Activated T-cell treated with anti-CD3 and anti-CD28 coated beads for 24 hours (primary cell): ENCODE measurements at regions not wholly inside any gene's neighbourhood (a gene's known extent, or its start where the extent isn't known, plus 50 kb on each side); places are given as distances from the start of the nearest gene placed in this dataset.

Source experiments
- DNase-seq: peaks from one replicate; pipeline ENCODE4 v3.0.0-alpha.2; 2020; ENCODE audit warnings: low read depth

DNA sequence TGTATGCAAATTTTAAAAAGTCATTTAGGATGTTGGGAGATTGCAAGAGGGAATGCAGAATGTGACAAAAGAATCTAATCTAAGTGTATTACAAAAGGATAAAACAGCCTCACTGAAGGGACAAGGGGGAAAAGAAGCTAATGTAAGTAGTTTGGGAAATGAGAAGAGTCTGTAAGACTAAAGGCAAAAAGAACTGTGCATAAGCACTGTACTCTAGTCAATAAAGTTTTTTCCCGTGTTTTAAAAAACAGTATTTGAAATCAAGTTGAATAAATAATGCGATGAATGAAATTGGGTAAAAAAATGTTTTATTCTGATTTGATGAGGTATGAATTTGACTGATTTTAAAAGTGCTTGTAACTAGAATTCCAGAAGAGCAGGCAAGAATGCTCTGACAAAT is 149.8 kb downstream of the VEGFA start:
- DNase-seq = no peak

GRCh38 chr6:43917878-43918382 is 147.9 kb downstream of the VEGFA start:
- DNase-seq = no peak

- DNase-seq = no peak
Measured at GRCh38 chr6:43916924-43917877, 147.2 kb downstream of the VEGFA start.

- DNase-seq = no peak
Measured at GRCh38 chr6:43915986-43916923, 146.2 kb downstream of the VEGFA start.

DNA sequence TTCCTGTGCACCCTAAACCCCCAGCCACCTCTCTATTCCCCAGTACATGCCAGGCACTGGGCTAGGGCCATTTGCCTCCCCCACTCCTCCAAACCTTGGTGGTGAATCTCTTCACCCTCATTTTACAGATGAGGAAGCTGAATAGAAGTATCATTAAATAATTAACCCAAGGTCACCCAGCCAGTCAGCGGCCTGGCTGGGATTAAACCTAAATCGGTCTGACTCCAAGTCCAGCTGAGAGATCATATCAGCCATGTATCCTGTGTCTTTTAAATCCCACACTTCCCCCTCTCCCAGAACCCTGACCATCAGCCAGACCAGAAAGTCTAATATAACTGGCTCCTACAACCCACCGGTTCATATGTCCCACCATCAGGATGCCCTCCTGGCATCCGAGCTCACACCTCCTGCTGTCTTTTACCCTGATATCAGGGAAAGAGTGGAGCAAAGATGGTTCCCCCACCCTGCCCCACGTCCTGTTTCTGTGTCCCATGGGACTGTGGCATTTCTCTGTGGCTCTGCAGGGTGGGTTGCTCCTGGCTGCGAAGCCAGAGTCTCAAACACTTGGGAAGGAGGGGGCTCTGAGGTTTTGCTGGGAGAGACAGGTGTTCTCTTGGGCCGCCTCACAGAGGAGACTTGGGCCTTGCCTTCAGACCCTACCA is 145.3 kb downstream of the VEGFA start:
- no peak for DNase-seq

DNA sequence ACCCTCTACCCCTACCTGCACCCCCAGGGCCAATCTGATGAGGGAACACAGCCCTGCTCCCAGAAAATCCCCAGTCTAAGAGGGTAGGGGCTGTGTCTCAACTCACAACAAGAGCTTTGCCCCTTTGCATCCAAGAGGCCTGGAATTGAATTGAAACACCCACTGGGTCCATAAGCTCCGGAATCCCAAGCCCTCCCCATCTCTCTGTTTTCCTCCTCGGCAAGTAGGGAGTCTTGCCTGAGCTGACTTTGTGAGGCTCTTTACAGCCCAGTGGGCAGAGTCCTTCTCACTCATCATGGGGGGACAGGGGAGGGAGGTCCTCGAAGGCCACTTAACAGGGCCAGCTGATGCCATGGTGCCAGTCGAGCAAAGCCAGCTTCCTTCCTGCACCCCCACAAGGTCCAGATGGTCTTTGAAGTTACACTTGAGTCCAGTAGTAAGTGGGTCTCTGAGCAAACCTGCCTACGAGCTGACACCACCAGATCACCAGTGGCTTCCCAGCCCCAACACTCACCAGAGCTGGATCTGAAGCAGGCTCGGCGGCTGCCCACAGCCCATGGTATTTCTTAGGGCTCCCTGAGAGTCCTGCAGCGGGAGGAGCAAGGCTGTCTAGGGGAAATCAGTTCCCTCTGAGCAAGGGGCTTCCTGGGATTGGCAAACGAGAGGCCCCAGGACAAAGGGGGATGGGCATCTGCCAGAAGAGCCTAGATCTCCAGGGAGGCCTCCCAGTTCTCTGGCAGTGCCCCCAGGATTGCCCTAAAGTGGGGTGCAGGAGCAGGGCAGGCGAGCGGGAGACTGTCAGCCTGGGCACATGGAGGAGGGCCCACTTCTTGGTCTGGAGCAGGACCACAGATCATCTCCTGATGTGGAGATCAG is 144.5 kb downstream of the VEGFA start:
- no peak for DNase-seq

DNA sequence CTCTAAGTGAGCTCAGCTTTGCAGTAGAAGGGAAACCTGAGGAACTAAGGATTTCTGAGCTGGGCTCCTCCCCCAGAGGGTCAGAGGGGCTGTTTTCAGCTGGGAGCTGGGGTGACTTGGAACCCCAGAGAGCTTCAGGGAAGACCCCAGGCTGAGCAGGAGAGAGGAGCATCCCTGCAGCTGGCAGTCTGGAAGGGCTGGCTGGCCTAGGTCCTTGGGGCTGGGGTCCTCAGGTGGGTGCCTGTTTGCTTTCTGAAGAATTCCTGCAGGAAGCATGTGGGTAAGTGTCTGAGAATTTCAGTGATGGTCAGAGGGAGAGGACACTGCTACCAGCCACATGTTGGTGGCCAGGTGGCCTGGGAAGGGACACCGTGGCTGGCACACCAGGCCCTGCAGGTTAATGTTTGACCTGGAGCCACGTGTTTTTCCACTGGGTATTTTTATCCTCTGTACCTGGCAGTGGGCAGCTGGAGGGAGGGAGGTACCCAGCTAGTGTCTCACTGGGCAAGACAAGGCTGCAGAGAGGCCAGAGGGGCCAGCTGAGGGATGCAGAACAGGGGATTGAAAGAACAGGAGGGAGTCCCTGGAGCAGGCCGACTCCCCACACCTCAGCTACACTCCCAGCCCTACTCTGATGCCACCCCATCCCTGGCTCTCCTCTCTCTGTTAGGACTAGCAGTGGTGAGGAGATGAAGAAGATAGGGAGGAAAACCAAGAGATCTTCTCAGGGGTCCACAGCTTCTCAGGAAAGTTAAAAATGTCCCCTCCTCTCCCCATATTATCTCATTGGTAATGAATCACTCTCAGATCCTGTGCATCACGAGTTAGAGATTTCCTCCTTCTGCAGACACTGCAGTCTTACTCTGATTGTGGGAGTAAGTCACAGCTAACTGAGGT is 143.6 kb downstream of the VEGFA start:
- DNase-seq = no peak

DNA sequence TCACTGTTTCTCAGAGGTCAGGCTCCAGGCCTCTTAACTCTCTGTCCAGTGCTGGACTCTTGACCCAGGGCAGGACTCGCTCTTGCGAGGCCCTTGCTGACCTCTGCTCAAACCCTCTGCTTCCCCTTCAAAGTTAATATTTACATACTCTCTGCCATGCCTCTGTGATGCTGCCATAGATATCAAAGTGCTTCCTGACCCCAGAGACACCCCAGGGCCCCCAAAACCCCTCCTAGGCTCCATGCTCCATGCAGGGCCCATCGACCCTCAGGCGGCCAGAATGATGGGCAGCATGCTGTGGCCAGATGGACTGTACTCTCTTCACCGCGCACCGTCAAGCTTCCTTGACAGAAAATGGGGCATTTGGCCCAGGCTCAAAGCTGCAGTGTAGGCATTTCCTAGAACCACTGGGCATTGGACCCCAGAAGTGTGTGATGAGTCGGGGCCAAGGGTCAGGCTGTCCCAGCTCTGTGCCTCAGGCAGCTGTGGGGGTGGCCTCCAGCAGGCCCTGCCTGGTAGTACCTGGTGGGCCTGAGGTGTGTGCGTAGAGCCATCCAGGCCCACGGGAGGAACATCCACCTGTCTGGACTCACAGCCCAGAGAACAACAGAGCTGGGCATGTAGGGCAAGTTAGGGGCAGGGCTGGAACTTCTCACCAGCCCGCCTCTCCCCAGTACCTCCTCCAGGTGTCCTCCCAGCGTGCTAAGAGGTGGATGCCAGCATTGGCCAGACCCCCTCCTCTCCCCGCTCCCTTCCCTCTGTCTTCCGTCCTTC is 142.8 kb downstream of the VEGFA start:
- no peak for DNase-seq

GRCh38 chr6:43912116-43912577 is 142.1 kb downstream of the VEGFA start:
- DNase-seq = no peak

DNA sequence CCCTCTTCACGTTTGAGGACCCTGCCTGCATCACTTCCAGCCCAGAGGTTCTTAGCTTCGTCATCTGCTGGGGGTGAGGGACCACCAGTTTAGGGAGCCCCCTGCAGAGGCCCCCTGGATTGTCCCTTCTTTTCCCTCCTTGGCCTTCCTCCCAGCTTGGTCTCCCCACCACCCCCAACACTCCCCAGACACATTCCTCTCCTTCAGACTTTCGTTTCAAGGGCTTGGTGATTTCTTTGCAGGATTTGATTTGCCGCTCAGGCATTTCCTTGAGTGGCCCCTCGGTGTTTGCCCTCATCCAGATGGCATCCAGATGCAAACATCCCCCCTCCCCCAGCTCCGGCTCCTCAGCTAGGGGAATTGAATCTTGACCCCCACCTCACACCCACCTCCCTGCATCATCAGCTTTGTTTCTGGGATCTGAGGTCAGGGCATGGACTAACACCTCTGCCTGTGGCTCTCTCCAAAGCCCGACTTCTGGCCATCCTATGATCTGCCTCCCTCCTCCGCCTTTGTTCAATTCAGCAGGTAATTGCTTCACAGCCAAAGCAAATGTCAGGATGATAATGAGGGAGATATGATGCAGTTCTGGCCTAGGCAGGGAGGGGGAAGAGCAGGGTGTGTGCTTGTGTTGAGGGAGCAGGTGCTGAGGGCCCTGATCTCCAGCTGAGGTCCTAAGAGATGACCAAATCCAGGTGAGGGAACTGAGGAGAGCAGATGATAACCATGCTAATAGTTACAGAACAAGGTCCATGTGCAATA is 141.5 kb downstream of the VEGFA start:
- DNase-seq = no peak

GRCh38 chr6:43910638-43911353 is 140.8 kb downstream of the VEGFA start:
- no peak for DNase-seq

DNA sequence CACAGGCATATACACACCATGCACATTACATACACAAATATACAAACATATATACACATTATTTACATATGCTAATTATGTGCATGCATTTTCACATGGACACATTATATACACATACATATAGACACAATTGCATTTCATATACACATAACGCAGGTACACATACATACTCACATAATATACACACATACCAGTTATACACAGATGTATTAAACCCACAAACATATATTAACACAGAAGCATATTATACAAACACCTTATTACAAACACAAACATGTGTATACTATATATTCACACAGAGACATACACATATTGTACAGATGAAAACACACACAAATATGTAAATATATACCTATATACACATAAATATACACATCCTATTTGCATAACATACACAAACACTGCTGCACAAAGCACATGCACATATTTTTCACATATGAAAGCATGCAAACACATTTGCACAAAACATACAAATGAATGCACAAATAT is 140.2 kb downstream of the VEGFA start:
- DNase-seq = no peak

GRCh38 chr6:43909474-43910148 is 139.6 kb downstream of the VEGFA start:
- no peak for DNase-seq

DNA sequence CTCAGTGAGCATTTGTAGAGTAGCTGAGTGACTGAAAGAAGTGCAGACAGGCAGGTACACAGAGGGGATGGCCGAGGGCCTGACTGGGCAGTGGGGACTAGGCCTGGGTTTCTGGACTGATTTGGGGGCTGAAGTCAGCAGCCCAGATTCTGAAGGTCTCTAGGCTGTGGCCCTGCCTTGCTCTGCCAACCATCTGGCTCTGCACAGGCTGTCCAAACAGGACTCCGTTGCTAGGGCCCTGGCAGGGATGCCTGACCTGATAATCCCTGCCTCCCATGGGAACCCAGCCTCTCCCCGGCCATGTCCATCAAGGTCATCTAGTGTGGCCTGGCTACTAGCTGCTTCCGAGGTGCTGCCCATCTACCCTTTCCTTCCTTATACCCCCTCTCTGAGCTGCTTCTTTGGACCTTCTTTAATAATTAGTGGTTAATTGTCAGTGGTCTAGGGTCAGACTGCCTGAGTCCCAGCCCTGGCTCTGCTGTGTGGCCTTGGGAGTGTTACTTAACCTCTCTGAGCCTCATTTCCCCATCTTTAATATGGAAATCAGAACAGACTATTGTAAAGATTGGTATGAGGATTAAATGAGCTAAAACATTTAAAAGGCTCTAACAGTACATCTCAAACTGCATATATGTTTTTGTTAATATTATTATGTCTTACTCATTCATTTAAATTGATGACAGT is 137.9 kb downstream of the VEGFA start:
- no peak for DNase-seq

DNA sequence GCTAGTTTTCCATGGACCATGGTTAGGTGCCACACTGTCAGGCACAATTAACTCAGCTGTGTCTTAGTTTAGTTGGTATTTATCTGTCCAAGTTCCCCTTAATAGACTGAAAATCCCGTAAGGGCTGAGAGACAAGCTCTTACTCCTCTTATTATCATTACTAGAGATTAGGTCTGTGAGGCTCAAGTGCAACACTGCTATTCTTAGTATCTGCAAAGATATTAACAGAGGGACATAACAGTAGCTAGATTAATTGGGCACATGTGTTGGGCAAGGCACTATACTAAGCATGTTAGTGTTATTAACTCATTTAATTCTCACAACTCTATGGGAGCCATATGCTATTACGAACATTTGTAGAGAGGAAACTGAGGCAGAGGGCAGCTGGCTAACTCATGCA is 137.3 kb downstream of the VEGFA start:
- no peak for DNase-seq
